Upper lobe of left lung (tissue), 4 donors: ENCODE measurements at regions not wholly inside any gene's neighbourhood (a gene's known extent, or its start where the extent isn't known, plus 50 kb on each side); places are given as distances from the start of the nearest gene placed in this dataset.

Experiments
- EP300 ChIP-seq, 4 donors: sonication (generic); formaldehyde crosslinking; IDR thresholded peaks; one replicate each; pipeline ENCODE4 v1.5.1; 2017; ENCODE audit warnings: antibody characterized with exemption in 4 of 4, control low read depth in 2 of 4
- POLR2A ChIP-seq, 4 donors: fragments of 450-650 bp; IDR thresholded peaks; one replicate each; pipeline ENCODE4 v1.5.1; 2016 to 2017; ENCODE audit warnings: antibody characterized with exemption in 4 of 4, mild to moderate bottlenecking in 2 of 4
- POLR2AphosphoS5 ChIP-seq, 2 donors: sonication (generic); formaldehyde crosslinking; IDR thresholded peaks; one replicate each; pipeline ENCODE4 v1.5.1; 2017; ENCODE audit warnings: antibody characterized with exemption in 2 of 2
- TF ChIP-seq, protein P1 (sequence below), 6 experiments: fragments of 450-650 bp in 4 of 6; fragments of 200-600 bp in 2 of 6; sonication (generic) in 2 of 6; IDR thresholded peaks; one replicate each; pipeline ENCODE4 v1.5.1; 2016 to 2019; ENCODE audit warnings: antibody characterized with exemption in 6 of 6

DNA sequence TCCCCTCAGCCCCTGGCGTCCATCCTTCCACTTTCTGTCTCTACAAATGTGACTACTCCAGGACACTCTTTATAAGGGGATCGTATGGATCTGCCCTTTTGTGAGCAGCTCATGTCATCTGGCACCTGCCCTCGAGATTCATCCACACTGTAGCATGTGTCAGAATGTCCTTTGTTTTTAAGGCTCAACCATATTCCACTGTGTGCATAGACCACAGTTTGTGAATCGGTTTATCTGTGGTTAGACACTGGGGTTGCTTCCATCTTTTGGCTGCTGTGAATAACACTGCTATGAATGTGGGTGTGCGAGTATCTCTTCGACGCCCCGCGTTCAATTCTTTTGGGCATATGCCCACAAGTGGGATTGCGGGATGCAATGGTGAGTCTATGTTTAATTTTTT lies 167.9 kb downstream of the NUP210 start:
- TF ChIP-seq, protein P1, sequence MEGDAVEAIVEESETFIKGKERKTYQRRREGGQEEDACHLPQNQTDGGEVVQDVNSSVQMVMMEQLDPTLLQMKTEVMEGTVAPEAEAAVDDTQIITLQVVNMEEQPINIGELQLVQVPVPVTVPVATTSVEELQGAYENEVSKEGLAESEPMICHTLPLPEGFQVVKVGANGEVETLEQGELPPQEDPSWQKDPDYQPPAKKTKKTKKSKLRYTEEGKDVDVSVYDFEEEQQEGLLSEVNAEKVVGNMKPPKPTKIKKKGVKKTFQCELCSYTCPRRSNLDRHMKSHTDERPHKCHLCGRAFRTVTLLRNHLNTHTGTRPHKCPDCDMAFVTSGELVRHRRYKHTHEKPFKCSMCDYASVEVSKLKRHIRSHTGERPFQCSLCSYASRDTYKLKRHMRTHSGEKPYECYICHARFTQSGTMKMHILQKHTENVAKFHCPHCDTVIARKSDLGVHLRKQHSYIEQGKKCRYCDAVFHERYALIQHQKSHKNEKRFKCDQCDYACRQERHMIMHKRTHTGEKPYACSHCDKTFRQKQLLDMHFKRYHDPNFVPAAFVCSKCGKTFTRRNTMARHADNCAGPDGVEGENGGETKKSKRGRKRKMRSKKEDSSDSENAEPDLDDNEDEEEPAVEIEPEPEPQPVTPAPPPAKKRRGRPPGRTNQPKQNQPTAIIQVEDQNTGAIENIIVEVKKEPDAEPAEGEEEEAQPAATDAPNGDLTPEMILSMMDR (IDR thresholded peaks at IDR 0.05): no peak
- TF ChIP-seq POLR2A (IDR thresholded peaks at IDR 0.05): no peak
- TF ChIP-seq EP300 (IDR thresholded peaks at IDR 0.05): no peak
- TF ChIP-seq POLR2AphosphoS5 (IDR thresholded peaks at IDR 0.05): no peak
